Stimulated activated CD8-positive, alpha-beta memory T cell treated with anti-CD3 and anti-CD28 coated beads, Interleukin-15, amount 100 ng/mL, for 24 hours (primary cell): ENCODE measurements at regions not wholly inside any gene's neighbourhood (a gene's known extent, or its start where the extent isn't known, plus 50 kb on each side); places are given as distances from the start of the nearest gene placed in this dataset.
"Not testable (repeated sequence)": the region's sequence is repeated elsewhere in the genome, so short reads cannot be mapped to it uniquely, and the experiment has no call there.

Source experiments
- DNase-seq: peaks from one replicate; pipeline ENCODE4 v3.0.0-alpha.2; 2020; ENCODE audit warnings: low read depth

DNA sequence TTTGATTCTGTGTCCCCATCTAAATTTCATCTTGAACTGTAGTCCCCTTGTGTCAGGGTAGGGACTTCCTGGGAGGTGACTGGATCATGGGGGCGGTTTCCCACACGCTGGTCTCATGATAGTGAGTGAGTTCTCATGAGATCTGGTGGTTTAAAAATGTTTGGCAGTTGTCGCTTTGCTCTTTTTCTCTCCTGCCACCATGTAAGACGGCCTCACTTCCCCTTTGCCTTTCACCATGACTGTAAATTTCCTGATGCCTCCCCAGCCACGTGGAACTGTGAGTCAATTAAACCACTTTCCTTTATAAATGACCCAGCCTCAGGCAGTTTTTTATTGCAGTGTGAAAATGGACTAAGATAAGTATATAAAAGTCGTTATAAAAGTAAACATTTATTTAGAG lies 80.5 kb upstream of the SGK1 start:
- no peak for DNase-seq

DNA sequence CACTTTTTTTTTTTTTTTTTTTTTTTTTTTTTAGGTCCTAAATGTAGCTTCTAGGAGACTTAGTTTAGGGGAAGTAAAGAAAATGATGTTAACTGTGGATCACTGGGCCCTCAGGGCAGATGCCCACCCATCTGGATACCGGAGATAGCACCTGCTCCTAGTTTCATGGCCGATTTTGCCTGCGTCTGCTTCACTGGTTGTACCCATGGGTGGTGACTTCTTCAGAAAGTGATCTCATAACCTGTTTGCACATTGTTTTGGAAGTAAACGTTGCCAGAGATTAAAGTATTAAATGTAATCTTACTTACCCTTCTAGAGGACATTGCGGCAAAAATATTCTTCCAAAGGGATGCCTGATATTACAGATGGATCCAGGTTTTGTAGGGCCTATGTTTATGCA lies 79.8 kb upstream of the SGK1 start:
- DNase-seq: no peak

DNA sequence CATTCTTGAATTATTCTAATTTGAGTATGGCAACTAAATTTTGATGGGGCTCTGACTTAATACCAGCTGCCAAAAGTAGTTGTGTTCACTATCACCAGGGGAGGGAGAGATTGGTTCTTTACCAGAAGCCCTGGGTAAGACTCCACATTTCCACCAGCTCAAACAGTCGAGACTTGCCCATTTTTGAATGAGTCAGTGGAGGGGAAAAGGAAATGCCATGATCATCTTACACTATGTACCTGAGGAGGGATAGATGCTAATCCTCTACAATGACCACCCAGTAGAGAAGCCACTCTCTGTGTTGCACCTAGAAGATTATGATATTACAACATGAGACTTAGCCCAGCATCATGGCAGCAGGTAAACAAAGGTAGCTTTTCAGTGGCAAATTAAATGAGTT lies 77.0 kb upstream of the SGK1 start:
- DNase-seq: no peak

DNA sequence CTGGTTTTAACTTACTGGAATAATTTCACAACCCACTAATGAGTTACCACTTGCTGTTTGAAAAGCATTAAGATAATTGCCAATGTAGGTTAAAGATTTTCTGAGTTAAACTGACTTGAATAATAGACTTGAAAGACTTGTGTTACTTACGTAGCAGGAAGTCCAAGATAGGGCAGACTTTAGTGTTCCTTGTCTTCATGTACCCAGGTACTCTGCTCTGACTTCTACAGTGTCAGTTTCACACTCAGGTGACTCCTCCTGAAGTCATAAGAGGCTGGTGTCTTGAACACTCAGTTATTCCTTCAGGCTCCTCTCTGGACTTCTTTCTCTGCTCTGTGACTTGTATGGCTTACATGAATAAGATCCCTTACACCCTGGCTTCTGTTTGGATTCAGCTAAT lies 76.3 kb upstream of the SGK1 start:
- DNase-seq: no peak

DNA sequence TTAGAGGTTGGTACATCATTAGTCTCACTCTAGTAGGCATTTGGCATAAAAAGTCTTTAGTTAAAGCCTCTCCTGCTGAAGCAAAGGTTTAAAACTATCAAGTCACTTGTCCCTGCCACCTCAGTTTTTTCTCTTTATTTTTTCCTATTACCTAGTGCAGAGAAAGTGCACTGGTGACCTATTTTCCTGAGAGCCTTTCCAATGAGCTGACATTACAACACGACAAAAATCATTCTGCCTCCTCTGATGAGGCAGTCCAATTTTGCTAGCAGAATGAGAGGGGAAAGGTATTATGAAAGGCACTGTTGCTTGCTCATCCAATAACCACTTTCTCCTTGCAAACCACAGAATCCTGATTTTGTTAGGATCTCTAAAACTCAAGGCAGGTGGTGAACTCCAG lies 73.3 kb upstream of the SGK1 start:
- DNase-seq: no peak

DNA sequence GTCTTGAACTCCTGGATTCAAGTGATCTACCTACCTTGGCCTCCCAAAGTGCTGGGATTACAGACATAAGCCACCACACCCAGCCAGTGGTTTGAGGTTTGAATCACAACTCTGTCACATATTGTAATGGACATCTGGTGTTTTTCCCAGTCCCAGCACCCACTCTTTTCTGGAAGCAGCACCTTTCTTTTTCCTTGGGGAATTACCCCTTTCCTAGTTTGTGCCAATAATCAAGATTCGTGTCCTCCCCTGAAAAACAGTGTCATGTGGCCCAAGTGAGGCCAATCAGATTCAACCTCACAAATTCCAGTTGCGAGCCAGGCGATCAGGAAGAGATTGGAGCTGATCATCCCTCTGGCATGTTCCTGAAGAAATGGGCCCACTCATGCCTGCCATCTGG lies 71.7 kb upstream of the SGK1 start:
- DNase-seq: no peak

DNA sequence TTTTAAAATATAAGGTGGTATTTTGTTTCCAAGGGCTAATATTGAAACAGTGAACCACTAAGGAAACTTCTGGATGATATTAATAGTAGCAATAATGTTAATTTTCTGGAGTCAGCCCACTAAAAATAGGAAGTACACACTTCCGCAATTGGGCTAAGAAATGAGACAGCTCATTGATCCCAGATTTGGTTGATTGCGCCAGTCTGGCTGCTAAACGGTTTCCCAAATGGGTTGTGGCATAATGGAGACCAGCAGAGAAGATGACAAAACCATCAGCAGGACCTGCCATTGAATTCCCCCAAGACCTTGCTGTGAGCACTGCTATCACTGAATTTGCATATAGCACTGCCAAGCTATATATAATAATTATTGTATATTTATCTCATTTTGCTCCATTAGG lies 71.2 kb upstream of the SGK1 start:
- DNase-seq: no peak

DNA sequence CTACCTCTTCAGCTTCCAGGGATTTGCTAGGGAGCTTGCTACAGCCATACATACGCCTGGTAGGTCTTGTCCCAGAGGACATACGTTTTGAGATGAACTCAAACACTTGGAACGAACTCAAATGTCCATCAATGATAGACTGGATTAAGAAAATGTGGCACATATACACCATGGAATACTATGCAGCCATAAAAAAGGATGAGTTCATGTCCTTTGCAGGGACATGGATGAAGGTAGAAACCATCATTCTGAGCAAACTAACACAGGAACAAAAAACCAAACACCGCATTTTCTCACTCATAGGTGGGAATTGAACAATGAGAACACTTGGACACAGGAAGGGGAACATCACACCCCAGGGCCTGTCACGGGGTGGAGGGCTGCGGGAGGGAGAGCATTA lies 68.6 kb upstream of the SGK1 start:
- DNase-seq: not testable (repeated sequence)

DNA sequence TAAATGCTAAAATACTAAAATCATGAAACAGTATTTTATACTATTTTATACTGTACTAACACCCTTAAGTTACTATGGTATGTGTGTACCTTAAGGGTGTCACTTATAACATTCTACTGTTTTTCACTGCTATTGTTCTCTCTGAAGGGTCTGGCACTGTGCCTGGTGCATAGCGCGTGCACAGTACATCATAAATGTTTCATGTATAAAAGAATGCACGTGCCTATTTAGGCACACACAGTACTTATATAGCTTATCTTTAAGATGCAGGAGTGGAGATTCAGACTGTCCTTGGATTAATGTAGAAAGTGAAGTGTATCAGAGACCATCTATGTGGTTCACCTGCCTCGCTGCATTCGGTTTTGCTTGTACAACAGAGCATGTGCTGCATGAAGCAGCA lies 64.0 kb upstream of the SGK1 start:
- DNase-seq: no peak

DNA sequence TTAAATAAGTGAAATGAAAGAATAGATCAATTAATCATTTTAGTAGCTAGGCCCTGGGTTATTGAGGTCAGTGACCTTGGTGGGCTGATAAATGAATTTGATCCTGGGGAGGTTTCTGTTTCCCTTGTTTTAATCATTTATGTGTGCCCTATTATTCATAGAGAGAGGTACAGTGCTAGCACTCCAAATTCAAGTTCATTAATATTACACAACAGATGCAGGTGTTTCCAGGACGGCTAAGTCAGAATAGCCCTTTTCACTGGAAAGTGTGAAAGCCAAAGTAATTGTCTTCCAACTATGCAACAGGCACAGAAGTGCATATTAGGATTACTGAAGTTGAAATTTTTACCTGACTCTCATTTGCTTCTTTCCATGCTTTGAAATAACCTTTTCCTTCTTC lies 61.7 kb upstream of the SGK1 start:
- DNase-seq: no peak

DNA sequence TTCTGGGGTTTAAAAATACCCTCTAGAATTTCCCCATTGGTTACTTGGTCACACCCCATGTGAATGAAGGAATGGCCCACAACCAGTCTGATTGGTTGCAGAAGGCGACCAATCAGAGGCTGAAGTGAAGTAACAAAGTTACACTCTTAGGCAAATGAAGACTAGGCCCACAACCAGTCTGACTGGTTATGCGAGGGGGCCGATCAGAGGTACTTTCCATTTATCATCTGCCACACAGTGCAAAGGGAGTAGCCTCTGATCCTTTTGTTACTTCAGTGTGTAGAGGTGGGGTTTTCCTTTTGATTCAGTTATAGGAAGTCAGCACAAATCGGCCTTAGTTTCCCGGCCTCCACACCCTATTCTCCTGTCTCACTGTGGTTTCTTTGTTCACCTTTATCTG lies 61.2 kb upstream of the SGK1 start:
- no peak for DNase-seq

DNA sequence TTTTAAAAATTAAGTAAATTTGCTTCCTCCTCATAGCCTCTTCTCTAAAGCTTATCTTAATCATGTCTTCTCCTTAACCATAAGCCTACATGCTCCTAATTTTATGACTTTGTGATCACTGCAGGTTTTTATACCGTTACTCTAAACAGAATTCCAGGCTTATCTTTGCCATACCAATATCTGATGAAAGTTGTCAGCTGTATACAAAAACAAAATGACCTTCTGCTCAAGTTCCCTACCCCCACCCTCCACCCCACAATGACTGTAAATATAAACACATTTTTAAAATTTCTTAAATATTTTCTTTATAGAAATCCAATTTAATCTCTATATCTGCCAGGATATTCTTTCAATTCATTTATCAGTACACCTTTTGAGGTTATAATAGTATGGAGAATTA lies 60.5 kb upstream of the SGK1 start:
- DNase-seq: no peak

DNA sequence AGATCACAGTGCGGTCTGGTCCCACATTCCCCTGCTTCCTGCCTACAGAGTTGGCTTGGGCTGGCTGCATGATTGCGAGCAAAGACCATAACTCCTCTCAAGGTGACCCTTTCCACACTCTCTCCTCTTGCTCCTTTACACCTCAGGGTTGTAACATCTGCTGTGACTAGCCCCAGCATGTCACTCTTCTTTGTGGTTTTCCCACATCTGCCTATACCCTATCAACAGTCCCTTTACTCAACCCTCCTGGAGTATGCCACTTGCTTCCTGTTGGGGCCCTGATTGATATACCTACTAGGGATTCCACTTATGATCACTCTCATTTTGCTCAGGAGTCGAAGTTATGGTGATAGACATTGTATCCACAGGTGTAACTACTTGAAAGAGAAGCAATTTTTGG lies 58.9 kb upstream of the SGK1 start:
- no peak for DNase-seq

DNA sequence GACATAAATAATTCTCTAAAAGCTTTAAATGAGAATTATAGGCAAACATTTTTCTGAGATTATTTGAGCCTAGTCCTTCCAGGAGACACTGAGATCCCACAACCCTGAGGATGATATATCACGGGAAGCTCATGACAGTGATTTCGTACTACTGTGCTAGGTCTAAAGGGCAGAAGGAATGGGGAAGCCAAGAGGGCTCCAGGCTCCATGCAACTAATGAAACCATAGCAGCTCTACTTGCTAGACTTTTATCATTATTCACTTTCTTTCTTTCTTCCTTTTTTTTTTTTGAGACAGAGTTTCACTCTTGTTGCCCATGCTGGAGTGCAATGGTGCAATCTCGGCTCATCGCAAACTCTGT lies 57.3 kb upstream of the SGK1 start:
- DNase-seq: no peak

DNA sequence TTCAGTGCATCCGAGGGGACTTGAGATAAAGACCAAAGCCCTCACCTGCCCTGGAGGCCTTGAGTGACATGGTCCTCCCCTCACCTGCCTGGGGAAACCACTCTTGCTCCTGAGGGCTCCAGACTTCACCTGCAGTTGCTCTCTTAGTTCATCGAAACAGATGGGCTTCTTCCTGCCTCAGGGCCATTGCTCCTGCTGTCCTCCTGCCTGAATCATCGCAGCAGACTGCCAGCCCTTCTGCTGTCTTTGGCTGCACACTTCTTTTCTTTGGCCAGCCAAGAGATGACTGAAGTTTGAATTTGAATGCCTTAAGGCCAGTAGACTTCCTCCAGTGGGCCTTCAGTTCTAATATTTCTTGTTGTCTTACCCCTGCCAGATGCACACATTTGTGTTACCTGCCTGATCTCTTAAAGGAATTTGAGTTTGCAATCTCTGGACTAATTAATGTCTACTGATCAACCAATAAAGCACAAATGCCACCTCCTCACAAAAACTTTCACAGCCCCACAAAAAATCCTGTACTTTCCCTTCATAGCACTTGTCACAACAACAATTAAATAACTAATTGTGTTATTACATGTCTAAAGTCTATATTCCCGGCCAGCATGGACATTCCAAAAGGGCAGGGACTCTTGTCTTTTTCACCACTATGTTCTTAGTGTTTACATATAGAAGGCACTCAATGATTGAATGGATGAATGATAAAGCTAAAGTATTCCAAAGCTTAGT lies 56.7 kb upstream of the SGK1 start:
- DNase-seq: no peak

DNA sequence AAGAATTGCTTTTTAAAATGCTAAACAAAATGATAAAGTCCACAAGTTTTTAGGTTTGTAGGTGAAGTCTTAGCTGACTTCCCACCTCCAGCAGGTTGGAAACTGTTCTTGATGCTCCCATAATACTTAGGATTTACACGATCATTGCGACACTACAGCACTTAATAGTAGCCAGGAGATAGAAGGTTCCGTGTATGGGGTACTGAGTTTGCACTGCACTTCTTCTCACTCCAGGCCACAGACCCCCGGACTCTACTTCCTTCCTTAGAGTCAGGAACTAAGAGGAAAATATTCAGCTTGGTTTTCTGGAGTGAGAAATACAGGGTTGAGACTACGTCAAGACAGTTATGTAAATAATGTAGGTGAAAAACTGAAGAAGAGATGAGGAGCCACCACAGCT lies 56.1 kb upstream of the SGK1 start:
- DNase-seq: no peak

DNA sequence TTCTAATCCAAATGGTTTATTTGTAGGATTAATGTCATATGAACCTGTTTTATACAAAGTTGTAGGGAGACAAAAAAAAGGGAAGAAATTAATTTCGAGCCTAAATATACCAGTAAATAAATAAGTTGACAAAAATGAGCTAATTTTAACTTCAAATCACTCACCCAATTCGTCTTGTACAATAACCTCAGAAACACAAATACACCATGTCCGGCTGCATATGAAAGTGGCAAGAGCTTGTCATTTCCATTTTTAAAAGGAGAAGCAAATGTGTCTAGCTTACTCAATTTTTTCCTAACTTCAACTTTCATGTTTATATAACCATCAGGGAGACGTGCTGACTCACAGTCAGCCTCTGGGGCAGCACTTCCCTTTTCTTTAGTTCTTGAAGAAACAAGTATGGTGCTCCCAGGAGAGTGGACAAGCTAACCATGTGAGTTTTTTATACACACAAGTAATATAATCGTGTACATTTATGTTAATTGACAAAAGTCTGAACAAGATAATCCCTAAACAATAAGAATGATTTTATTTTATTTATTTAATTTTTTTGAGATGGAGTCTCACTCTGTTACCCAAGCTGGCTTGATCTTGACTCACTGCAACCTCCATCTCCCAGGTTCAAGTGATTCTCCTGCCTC lies 55.5 kb upstream of the SGK1 start:
- no peak for DNase-seq

DNA sequence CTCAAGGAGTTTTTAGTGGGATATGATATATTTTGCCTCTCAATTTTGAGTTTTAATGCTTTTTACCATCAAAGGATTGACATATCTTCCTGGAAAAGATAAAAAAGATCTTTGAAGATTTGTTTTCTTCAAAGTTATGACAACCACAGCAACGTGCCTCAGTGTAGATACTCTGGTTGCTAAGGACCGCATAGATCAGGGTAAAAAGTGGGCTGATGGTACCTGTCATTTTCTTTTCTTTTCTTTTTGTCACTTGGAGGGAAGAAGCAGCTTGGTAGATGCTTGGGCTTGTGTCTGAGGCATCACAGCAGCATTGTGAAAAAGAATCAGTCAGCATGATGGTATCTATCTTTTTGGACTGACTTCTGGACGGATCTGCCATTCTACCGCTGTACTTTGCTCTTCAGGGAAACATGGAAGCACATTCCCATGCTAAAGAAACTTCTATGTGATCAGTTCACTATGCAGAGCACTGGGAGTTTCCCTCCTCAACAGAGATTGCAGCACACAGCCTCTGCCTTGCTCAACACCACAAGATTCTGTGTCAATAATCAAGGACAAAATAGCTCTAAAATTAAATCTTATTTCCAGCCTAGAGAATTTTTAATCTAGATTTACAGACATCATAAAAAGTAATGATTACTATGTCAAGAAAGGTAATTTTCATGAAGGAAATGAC lies 54.8 kb upstream of the SGK1 start:
- no peak for DNase-seq

DNA sequence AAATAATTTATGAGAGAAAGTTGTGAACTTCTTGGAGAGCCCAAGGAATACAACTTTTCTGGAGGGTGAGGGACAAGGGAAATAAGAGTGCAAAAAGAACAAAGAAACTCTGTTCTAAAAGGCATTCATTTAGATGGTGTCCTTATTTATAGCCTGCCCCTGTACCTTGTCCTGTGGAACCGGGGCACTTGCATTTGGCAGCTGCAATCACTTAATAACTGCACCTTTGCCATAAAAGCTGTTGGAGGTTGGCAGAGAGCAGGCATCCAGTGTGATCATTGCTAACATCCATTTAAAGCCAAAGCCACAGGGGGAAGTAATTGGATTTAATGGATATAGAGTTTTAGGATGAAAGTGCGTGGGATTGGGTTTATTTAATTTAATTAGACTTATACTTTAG lies 50.8 kb upstream of the SGK1 start:
- no peak for DNase-seq
